ENCODE measurements at regions not wholly inside any gene's neighbourhood (a gene's known extent, or its start where the extent isn't known, plus 50 kb on each side); places are given as distances from the start of the nearest gene placed in this dataset.

GRCh38 chr1:209456878-209457277 is 126.6 kb upstream of the CAMK1G start:
- H3K27ac ChIP-seq, result no peak overlapping the region
- TF ChIP-seq ZFX (IDR thresholded peaks at IDR 0.05; ENCODE audit: borderline replicate concordance), result no peak

GRCh38 chr1:209457401-209458125 is 126.0 kb upstream of the CAMK1G start:
- no peak overlapping the region for H3K27ac ChIP-seq
- no peak for TF ChIP-seq CTCF (IDR thresholded peaks at IDR 0.05)
- TF ChIP-seq ZFX (IDR thresholded peaks at IDR 0.05; ENCODE audit: borderline replicate concordance), result no peak

- TF ChIP-seq CTCF (IDR thresholded peaks at IDR 0.05), result no peak
- no peak for TF ChIP-seq ZFX (IDR thresholded peaks at IDR 0.05; ENCODE audit: borderline replicate concordance)
- H3K27ac ChIP-seq, result no peak overlapping the region
Measured at GRCh38 chr1:209458921-209459320, 124.6 kb upstream of the CAMK1G start.

- no peak for TF ChIP-seq ZFX (IDR thresholded peaks at IDR 0.05; ENCODE audit: borderline replicate concordance)
- TF ChIP-seq CTCF (IDR thresholded peaks at IDR 0.05), result no peak
Measured at GRCh38 chr1:209461168-209461567, 122.3 kb upstream of the CAMK1G start.

GRCh38 chr1:209462433-209462832 is 121.1 kb upstream of the CAMK1G start:
- no peak overlapping the region for H3K27ac ChIP-seq
- TF ChIP-seq CTCF (IDR thresholded peaks at IDR 0.05) (no peak), ZFX (IDR thresholded peaks at IDR 0.05; ENCODE audit: borderline replicate concordance) (no peak)

More at GRCh38 chr1:209461168-209461567, 122.3 kb upstream of the CAMK1G start:
- H3K27ac ChIP-seq, result no peak overlapping the region

- TF ChIP-seq CTCF (IDR thresholded peaks at IDR 0.05), result no peak
- no peak for TF ChIP-seq ZFX (IDR thresholded peaks at IDR 0.05; ENCODE audit: borderline replicate concordance)
- H3K27ac ChIP-seq, result no peak overlapping the region
Measured at GRCh38 chr1:209463441-209463840, 120.1 kb upstream of the CAMK1G start.

- no peak for TF ChIP-seq ZFX (IDR thresholded peaks at IDR 0.05; ENCODE audit: borderline replicate concordance)
- no peak for TF ChIP-seq CTCF (IDR thresholded peaks at IDR 0.05)
- H3K27ac ChIP-seq, result no peak overlapping the region
Measured at GRCh38 chr1:209473025-209473424, 110.5 kb upstream of the CAMK1G start.

- no peak for TF ChIP-seq CTCF (IDR thresholded peaks at IDR 0.05)
- no peak for TF ChIP-seq ZFX (IDR thresholded peaks at IDR 0.05; ENCODE audit: borderline replicate concordance)
- no peak overlapping the region for H3K27ac ChIP-seq
Measured at GRCh38 chr1:209480345-209480744, 103.2 kb upstream of the CAMK1G start.
